ENCODE measurements at regions not wholly inside any gene's neighbourhood (a gene's known extent, or its start where the extent isn't known, plus 50 kb on each side); places are given as distances from the start of the nearest gene placed in this dataset.

GRCh38 chr7:43033369-43033768, 79.1 kb upstream of the HECW1 start:
- TF ChIP-seq ZNF274 (IDR thresholded peaks at IDR 0.05; ENCODE audit: low read depth, low read length) (no peak), SUZ12 (IDR thresholded peaks at IDR 0.05; ENCODE audit: extremely low read depth, insufficient read depth, insufficient read length) (no peak), YY1 (IDR thresholded peaks at IDR 0.05; ENCODE audit: insufficient read depth, insufficient read length) (no peak)

GRCh38 chr7:43034535-43035002, 77.9 kb upstream of the HECW1 start:
- H3K4me1 ChIP-seq (ENCODE audit: insufficient read depth, insufficient read length), result no peaks in the 10 kb centered on the region
- no peaks in the 10 kb centered on the region for H3K27me3 ChIP-seq (ENCODE audit: insufficient read depth, insufficient read length)
- peaks cover 26% of the 10 kb centered on the region for H3K9me3 ChIP-seq (ENCODE audit: insufficient read depth, low read length)
- H3K9ac ChIP-seq (ENCODE audit: insufficient read length, low read depth), result no peak overlapping the region
- TF ChIP-seq SUZ12 (IDR thresholded peaks at IDR 0.05; ENCODE audit: extremely low read depth, insufficient read depth, insufficient read length) (no peak), ZNF274 (IDR thresholded peaks at IDR 0.05; ENCODE audit: low read depth, low read length) (no peak), YY1 (IDR thresholded peaks at IDR 0.05; ENCODE audit: insufficient read depth, insufficient read length) (no peak)
- DNase-seq (ENCODE audit: low read depth, low spot score), result no peak
- H3K36me3 ChIP-seq (ENCODE audit: insufficient read depth, insufficient read length, low read length), result no peaks in the 10 kb centered on the region
- H3K4me3 ChIP-seq (ENCODE audit: insufficient read length, low read depth), result no peak overlapping the region

More at GRCh38 chr7:43033369-43033768, 79.1 kb upstream of the HECW1 start:
- no peak for DNase-seq (ENCODE audit: low read depth, low spot score)
- H3K9ac ChIP-seq (ENCODE audit: insufficient read length, low read depth), result no peak overlapping the region
- peaks cover 16% of the 10 kb centered on the region for H3K9me3 ChIP-seq (ENCODE audit: insufficient read depth, low read length)
- no peaks in the 10 kb centered on the region for H3K36me3 ChIP-seq (ENCODE audit: insufficient read depth, insufficient read length, low read length)
- H3K4me1 ChIP-seq (ENCODE audit: insufficient read depth, insufficient read length), result no peaks in the 10 kb centered on the region
- no peak overlapping the region for H3K4me3 ChIP-seq (ENCODE audit: insufficient read length, low read depth)
- H3K27me3 ChIP-seq (ENCODE audit: insufficient read depth, insufficient read length), result no peaks in the 10 kb centered on the region

DNA sequence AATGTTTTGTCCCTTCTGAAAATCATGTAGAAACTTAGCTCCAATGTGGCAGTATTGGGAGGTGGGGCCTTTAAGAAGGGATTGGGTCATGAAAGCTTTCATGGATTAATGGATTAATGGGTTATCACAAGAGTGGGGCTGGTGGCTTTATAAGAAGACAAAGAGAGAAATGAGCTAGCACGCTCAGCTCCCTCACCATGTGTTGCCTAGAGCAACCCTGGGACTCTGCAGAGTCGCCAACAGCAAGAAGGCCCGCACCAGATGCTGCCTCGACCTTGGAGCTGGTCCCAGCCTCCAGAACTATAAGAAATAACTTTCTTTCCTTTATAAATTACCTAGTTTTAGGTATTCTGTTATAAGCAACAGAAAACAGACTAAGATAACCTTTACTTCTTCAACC, 74.9 kb upstream of the HECW1 start:
- no peaks in the 10 kb centered on the region for H3K27me3 ChIP-seq (ENCODE audit: insufficient read depth, insufficient read length)
- H3K4me3 ChIP-seq (ENCODE audit: insufficient read length, low read depth), result no peak overlapping the region
- no peaks in the 10 kb centered on the region for H3K4me1 ChIP-seq (ENCODE audit: insufficient read depth, insufficient read length)
- DNase-seq (ENCODE audit: low read depth, low spot score), result no peak
- H3K9me3 ChIP-seq (ENCODE audit: insufficient read depth, low read length), result peaks cover 26% of the 10 kb centered on the region
- H3K36me3 ChIP-seq (ENCODE audit: insufficient read depth, insufficient read length, low read length), result no peaks in the 10 kb centered on the region
- TF ChIP-seq SUZ12 (IDR thresholded peaks at IDR 0.05; ENCODE audit: extremely low read depth, insufficient read depth, insufficient read length), result no peak
- no peak for TF ChIP-seq YY1 (IDR thresholded peaks at IDR 0.05; ENCODE audit: insufficient read depth, insufficient read length)
- TF ChIP-seq ZNF274 (IDR thresholded peaks at IDR 0.05; ENCODE audit: low read depth, low read length), result no peak
- H3K9ac ChIP-seq (ENCODE audit: insufficient read length, low read depth), result no peak overlapping the region

GRCh38 chr7:43038254-43038653, 74.2 kb upstream of the HECW1 start:
- H3K9me3 ChIP-seq (ENCODE audit: insufficient read depth, low read length), result peaks cover 26% of the 10 kb centered on the region
- no peaks in the 10 kb centered on the region for H3K27me3 ChIP-seq (ENCODE audit: insufficient read depth, insufficient read length)
- H3K36me3 ChIP-seq (ENCODE audit: insufficient read depth, insufficient read length, low read length), result peaks cover 4% of the 10 kb centered on the region
- no peaks in the 10 kb centered on the region for H3K4me1 ChIP-seq (ENCODE audit: insufficient read depth, insufficient read length)
- TF ChIP-seq YY1 (IDR thresholded peaks at IDR 0.05; ENCODE audit: insufficient read depth, insufficient read length), result no peak
- 0 out of 2 replicates have a peak, but pooled peaks have one; percentile 33 for TF ChIP-seq ZNF274 (IDR thresholded peaks at IDR 0.05; ENCODE audit: low read depth, low read length)
- no peak overlapping the region for H3K9ac ChIP-seq (ENCODE audit: insufficient read length, low read depth)
- H3K4me3 ChIP-seq (ENCODE audit: insufficient read length, low read depth), result no peak overlapping the region
- DNase-seq (ENCODE audit: low read depth, low spot score), result no peak

- Histone ChIP-seq H3K4me1 (ENCODE audit: insufficient read depth, insufficient read length) (no peaks in the 10 kb centered on the region), H3K27me3 (ENCODE audit: insufficient read depth, insufficient read length) (no peaks in the 10 kb centered on the region), H3K9me3 (ENCODE audit: insufficient read depth, low read length) (peaks cover 26% of the 10 kb centered on the region), H3K9ac (ENCODE audit: insufficient read length, low read depth) (no peak overlapping the region), H3K36me3 (ENCODE audit: insufficient read depth, insufficient read length, low read length) (peaks cover 4% of the 10 kb centered on the region), H3K4me3 (ENCODE audit: insufficient read length, low read depth) (no peak overlapping the region)
- TF ChIP-seq YY1 (IDR thresholded peaks at IDR 0.05; ENCODE audit: insufficient read depth, insufficient read length) (no peak), SUZ12 (IDR thresholded peaks at IDR 0.05; ENCODE audit: extremely low read depth, insufficient read depth, insufficient read length) (no peak), ZNF274 (IDR thresholded peaks at IDR 0.05; ENCODE audit: low read depth, low read length) (no peak)
- DNase-seq (ENCODE audit: low read depth, low spot score), result peak; percentile 56
Measured at GRCh38 chr7:43039346-43039745, 73.1 kb upstream of the HECW1 start.

- DNase-seq (ENCODE audit: low read depth, low spot score), result no peak
Measured at GRCh38 chr7:43040461-43040860, 72.0 kb upstream of the HECW1 start.

DNA sequence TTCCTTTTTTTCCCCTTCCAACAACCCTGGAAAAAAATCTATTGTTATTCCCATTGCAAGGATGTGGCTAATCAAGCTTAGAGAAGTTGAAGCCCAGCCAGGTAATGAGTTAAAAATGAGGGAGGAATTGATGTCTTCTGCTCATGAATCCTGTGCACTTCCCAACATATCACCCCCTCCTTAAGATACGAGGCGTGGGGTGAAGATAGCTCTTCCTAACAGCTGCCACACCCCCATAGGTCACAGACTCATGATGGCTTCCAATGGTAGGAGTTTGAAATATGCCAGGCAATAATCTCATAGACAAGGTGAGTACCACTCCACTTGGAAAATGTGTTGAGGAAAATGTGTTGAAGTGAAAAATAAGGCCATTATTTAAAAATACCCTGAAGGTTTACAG, 71.3 kb upstream of the HECW1 start:
- Histone ChIP-seq H3K4me1 (ENCODE audit: insufficient read depth, insufficient read length) (peaks cover under 1% of the 10 kb centered on the region), H3K27me3 (ENCODE audit: insufficient read depth, insufficient read length) (no peaks in the 10 kb centered on the region), H3K9me3 (ENCODE audit: insufficient read depth, low read length) (peaks cover 26% of the 10 kb centered on the region), H3K36me3 (ENCODE audit: insufficient read depth, insufficient read length, low read length) (peaks cover 4% of the 10 kb centered on the region), H3K9ac (ENCODE audit: insufficient read length, low read depth) (no peak overlapping the region), H3K4me3 (ENCODE audit: insufficient read length, low read depth) (no peak overlapping the region)
- no peak for TF ChIP-seq YY1 (IDR thresholded peaks at IDR 0.05; ENCODE audit: insufficient read depth, insufficient read length)
- DNase-seq (ENCODE audit: low read depth, low spot score), result no peak

More at GRCh38 chr7:43040461-43040860, 72.0 kb upstream of the HECW1 start:
- no peak overlapping the region for H3K9ac ChIP-seq (ENCODE audit: insufficient read length, low read depth)
- H3K27me3 ChIP-seq (ENCODE audit: insufficient read depth, insufficient read length), result no peaks in the 10 kb centered on the region
- no peaks in the 10 kb centered on the region for H3K4me1 ChIP-seq (ENCODE audit: insufficient read depth, insufficient read length)
- no peak overlapping the region for H3K4me3 ChIP-seq (ENCODE audit: insufficient read length, low read depth)
- peaks cover 4% of the 10 kb centered on the region for H3K36me3 ChIP-seq (ENCODE audit: insufficient read depth, insufficient read length, low read length)
- TF ChIP-seq YY1 (IDR thresholded peaks at IDR 0.05; ENCODE audit: insufficient read depth, insufficient read length) (no peak), ZNF274 (IDR thresholded peaks at IDR 0.05; ENCODE audit: low read depth, low read length) (no peak), SUZ12 (IDR thresholded peaks at IDR 0.05; ENCODE audit: extremely low read depth, insufficient read depth, insufficient read length) (no peak)
- H3K9me3 ChIP-seq (ENCODE audit: insufficient read depth, low read length), result peaks cover 26% of the 10 kb centered on the region

DNA sequence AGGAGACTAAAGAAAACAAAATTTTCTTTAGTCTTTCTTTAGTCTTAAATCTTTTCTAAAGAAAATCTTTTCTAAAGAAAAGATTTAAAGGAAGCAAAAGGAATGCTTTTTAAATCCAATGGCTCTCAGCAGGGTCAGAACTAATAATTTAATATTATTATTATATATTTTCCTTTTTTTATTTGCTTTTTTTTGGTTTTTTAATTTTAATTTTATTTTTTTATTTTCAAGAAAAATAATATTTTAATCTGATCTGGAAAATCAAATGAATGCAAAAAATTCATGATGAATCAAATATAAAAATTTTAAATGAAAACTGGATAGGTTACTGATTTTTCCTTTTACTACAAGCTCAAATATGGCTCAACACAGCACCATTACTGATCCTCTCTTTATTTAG, 70.7 kb upstream of the HECW1 start:
- H3K9me3 ChIP-seq (ENCODE audit: insufficient read depth, low read length), result peaks cover 22% of the 10 kb centered on the region
- peaks cover 5% of the 10 kb centered on the region for H3K4me1 ChIP-seq (ENCODE audit: insufficient read depth, insufficient read length)
- no peak for TF ChIP-seq SUZ12 (IDR thresholded peaks at IDR 0.05; ENCODE audit: extremely low read depth, insufficient read depth, insufficient read length)
- no peak for TF ChIP-seq ZNF274 (IDR thresholded peaks at IDR 0.05; ENCODE audit: low read depth, low read length)
- no peak for TF ChIP-seq YY1 (IDR thresholded peaks at IDR 0.05; ENCODE audit: insufficient read depth, insufficient read length)
- no peak for DNase-seq (ENCODE audit: low read depth, low spot score)
- peaks cover 4% of the 10 kb centered on the region for H3K36me3 ChIP-seq (ENCODE audit: insufficient read depth, insufficient read length, low read length)
- no peak overlapping the region for H3K4me3 ChIP-seq (ENCODE audit: insufficient read length, low read depth)
- no peak overlapping the region for H3K9ac ChIP-seq (ENCODE audit: insufficient read length, low read depth)
- H3K27me3 ChIP-seq (ENCODE audit: insufficient read depth, insufficient read length), result no peaks in the 10 kb centered on the region
